NCI-H774 (cell line): ENCODE measurements at regions not wholly inside any gene's neighbourhood (a gene's known extent, or its start where the extent isn't known, plus 50 kb on each side); places are given as distances from the start of the nearest gene placed in this dataset.
A peak's percentile ranks its signal among the peaks of the same experiment; 100 is the strongest.
"Not testable (repeated sequence)": the region's sequence is repeated elsewhere in the genome, so short reads cannot be mapped to it uniquely, and the experiment has no call there.

Experiments used
- DNase-seq: peaks from one replicate; lab custom pipeline; 2025; lab: John Stamatoyannopoulos, UW

- DNase-seq, result no peak
These were observed 51.9 kb upstream of the LRRK2 start for GRCh38 chr12:40172879-40173278.

- DNase-seq, result no peak
These were observed 53.3 kb upstream of the LRRK2 start for GRCh38 chr12:40171501-40171900.

GRCh38 chr12:40171066-40171465, 53.7 kb upstream of the LRRK2 start:
- no peak for DNase-seq

- DNase-seq, result no peak
These were observed 54.2 kb upstream of the LRRK2 start for GRCh38 chr12:40170593-40170992.

GRCh38 chr12:40168868-40169267, 55.9 kb upstream of the LRRK2 start:
- DNase-seq, result no peak

GRCh38 chr12:40168419-40168818, 56.4 kb upstream of the LRRK2 start:
- DNase-seq, result not testable (repeated sequence)

GRCh38 chr12:40168001-40168400, 56.8 kb upstream of the LRRK2 start:
- DNase-seq, result no peak

GRCh38 chr12:40165179-40165578, 59.3 kb upstream of the SLC2A13 start:
- DNase-seq, result no peak

- no peak for DNase-seq
These were observed 58.2 kb upstream of the SLC2A13 start for GRCh38 chr12:40164034-40164433.

GRCh38 chr12:40162033-40162432, 56.2 kb upstream of the SLC2A13 start:
- DNase-seq, result no peak

- no peak for DNase-seq
These were observed 52.8 kb upstream of the SLC2A13 start for GRCh38 chr12:40158592-40159111.

GRCh38 chr12:40157336-40157735, 51.5 kb upstream of the SLC2A13 start:
- no peak for DNase-seq

- DNase-seq, result peak; percentile 29
These were observed 50.3 kb upstream of the SLC2A13 start for GRCh38 chr12:40156021-40156764.
